DMS79 treated with DMSO at 0.1 percent for 48 hours (cell line): ENCODE measurements at regions not wholly inside any gene's neighbourhood (a gene's known extent, or its start where the extent isn't known, plus 50 kb on each side); places are given as distances from the start of the nearest gene placed in this dataset.

ENCODE experiments used
- DNase-seq: peaks from one replicate; lab custom pipeline; 2025; lab: John Stamatoyannopoulos, UW

GRCh38 chr15:52872036-52872818, 82.1 kb upstream of the ONECUT1 start:
- DNase-seq, result no peak

- DNase-seq, result no peak
Measured at GRCh38 chr15:52870015-52870414, 79.9 kb upstream of the ONECUT1 start.

GRCh38 chr15:52866698-52867097, 76.6 kb upstream of the ONECUT1 start:
- DNase-seq, result no peak

GRCh38 chr15:52862677-52863076, 72.5 kb upstream of the ONECUT1 start:
- DNase-seq, result no peak

GRCh38 chr15:52858782-52859176, 68.6 kb upstream of the ONECUT1 start:
- DNase-seq, result no peak

GRCh38 chr15:52857937-52858781, 68.0 kb upstream of the ONECUT1 start:
- no peak for DNase-seq

GRCh38 chr15:52857471-52857870, 67.3 kb upstream of the ONECUT1 start:
- DNase-seq, result no peak

GRCh38 chr15:52856286-52856685, 66.2 kb upstream of the ONECUT1 start:
- no peak for DNase-seq

- no peak for DNase-seq
Measured at GRCh38 chr15:52855157-52855556, 65.0 kb upstream of the ONECUT1 start.

GRCh38 chr15:52844823-52845222, 54.7 kb upstream of the ONECUT1 start:
- no peak for DNase-seq
